CD4-positive, alpha-beta T cell treated with Interleukin-12 subunit alpha and Interleukin-12 subunit beta, for 1 hour (primary cell): ENCODE measurements at regions not wholly inside any gene's neighbourhood (a gene's known extent, or its start where the extent isn't known, plus 50 kb on each side); places are given as distances from the start of the nearest gene placed in this dataset.

Experiments used
- DNase-seq: peaks from one replicate; pipeline ENCODE4 v3.0.0-alpha.2; 2020

DNA sequence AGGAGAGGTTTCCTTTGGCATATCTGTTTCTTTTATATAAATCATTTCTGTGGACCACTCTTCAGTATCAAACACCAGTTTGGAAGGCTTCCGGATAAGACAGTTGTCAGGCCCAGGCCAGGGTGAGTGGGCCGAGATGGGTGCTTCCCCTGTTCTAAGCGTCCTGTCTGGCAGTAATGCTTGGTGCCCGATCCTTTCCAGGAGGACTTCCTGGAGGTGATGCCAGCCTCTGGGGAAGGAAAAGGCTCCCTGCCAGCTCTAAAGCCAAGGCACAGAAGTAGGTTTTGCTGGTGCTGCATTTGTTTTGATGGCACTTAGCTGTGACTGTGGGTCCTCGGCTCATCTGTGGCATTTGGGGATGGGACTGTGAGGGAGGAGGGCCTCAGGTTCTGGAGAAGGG lies 124.4 kb upstream of the RTL1 start:
- DNase-seq, result no peak

DNA sequence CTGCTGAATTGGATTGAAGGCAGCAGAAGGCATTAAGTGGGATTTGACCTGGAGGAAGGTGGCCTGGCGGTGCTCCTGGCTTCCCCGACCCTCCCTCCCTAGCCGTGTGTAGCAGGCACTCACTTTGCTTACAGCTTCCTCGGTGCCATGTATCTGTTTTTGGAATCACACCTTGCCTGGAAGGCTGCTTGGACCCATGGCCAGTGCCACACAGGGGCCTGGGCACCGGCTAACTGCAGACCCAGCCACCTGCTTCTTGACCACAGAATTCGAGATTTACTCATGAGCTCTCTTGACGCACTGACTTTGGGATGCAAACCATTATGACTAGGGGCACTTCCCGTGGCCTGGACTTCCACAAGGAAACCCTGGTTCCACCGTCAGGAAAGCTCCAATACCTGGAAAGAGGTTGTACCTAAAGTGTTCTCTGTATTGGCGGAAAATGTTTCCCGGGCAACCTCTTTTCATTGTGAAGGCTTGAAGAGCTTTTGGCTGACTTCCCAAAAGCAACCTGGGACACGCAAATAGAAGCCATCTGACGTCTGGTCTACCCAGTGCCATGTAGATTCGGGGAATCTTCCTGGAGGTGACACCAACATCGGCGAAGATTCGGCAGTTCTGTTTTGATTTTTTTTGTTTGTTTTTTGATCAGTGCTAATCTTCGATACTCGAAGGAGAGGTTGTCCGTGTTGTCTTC lies 125.6 kb upstream of the RTL1 start:
- DNase-seq, result no peak

DNA sequence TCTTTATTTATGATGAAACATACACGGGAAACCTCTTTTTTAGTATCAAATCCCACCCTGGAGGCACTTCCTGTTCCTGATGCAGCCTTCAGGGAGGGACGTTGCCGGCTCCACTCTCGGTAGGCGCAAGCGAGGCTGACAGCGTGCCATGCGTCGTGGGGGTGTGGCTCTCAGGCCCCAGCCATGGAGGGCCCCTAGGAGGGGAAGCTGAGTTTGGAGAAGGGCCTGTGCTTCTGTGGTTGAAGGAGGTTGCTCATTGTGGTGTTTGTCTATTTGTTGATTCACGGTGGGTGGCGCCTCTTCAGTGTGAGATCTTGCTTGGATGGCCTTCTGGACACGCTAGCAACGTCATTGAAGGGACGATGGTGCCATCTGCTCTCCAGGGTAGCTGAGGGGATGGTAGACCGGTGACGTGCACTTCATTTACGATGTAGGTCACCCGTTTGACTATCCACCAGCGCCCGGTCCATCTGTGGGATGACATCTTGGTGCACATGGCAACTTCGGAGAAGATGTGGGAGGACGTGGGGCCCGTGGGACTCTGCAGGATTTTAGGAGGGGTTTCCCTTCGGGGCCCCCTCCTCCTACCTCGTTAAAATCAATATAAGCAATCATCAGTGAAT lies 126.3 kb upstream of the RTL1 start:
- DNase-seq, result no peak

DNA sequence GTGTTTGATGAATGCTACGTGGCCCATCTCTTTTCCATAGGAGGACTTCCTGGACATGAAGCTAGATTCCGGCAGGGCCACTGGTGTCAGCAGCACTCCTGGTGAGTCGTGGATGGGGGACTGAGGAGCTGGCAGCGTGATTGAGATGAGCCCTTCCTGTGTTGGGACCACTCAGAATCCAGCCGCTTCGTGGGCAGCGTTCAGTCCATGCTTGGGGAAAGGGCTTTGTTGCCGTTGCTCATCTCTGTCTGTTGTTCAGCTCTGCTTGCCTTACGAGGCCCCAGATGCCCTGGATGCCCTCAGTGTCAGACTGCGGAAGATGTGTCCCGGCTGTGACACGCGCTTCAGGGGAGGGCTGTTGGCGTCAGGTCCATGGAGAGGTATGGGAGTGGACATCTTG lies 127.1 kb upstream of the RTL1 start:
- no peak for DNase-seq

DNA sequence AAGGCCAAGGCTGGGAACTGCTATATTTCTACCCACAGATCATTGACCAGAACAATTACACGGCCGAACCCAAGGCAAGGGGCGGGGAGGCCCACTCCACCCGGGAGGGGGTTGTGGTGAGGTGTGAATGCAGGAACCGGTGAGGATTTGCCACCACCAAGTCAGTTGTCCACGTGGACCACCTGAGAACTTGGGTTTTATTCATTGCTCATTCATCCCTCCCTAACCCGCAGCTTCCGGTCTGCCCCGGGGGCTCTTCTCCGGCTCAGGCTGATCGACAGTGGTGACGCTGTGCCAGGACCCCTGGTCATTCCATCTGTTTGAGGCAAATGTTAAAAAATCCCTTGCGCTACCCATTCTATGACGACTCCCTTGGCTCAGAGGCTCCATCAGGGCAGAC lies 127.7 kb upstream of the RTL1 start:
- DNase-seq, result no peak

DNA sequence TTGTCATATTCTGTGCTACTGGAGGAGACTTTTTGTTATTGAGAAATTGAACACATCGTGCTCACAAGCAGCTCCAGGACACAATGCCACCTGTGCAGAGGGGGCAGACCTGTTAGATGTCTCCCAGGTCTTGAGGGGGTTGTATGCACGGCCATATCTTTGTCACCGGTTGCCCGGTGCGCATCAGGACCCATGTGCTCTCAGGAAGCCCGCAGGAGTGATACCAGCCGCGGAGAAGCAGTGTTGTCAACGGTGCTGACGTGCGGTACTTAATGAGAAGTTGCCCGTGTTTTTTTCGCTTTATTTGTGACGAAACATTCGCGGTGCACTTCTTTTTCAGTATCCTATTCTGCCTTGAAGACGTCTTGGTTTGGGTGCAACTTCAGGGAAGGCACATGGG lies 128.2 kb upstream of the RTL1 start:
- no peak for DNase-seq

DNA sequence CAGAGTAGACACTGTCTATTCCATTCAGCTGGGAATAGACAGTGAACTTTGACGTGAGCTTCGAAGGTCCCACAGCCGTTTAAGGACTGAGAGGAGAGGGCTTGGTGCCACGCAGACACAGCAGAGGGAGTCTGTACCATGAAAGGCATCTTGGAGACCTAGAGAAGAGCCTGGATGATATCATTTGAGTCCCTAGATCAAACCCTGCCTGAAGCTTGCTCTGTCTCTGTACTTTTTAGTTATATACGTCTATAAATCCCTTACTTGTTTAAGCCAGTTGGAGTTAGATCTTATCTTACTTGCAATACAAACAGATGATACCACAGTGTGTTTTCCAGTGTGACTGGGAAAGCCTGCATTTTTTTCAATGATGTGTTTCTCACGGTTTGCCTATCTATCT lies 128.9 kb upstream of the RTL1 start:
- DNase-seq, result no peak

DNA sequence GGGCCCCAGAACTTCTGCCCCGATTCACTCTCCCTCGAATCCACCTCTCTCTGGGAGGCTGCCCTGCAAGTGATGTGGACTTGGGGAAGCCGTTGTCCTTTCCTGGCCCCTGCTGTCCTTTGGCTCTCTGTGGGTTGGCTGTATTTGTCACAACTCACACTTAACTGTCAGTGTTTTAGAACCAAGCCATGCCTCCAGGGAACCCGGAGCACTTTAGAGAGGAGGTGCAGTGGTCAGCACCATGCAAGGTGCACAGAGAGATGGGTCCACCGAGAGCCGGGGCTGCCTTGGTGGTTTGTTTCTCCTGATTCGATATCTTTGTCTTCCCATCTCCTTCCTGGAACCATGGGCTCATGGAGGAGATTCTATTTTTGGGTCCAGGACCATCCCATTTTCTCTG lies 129.5 kb upstream of the RTL1 start:
- no peak for DNase-seq

DNA sequence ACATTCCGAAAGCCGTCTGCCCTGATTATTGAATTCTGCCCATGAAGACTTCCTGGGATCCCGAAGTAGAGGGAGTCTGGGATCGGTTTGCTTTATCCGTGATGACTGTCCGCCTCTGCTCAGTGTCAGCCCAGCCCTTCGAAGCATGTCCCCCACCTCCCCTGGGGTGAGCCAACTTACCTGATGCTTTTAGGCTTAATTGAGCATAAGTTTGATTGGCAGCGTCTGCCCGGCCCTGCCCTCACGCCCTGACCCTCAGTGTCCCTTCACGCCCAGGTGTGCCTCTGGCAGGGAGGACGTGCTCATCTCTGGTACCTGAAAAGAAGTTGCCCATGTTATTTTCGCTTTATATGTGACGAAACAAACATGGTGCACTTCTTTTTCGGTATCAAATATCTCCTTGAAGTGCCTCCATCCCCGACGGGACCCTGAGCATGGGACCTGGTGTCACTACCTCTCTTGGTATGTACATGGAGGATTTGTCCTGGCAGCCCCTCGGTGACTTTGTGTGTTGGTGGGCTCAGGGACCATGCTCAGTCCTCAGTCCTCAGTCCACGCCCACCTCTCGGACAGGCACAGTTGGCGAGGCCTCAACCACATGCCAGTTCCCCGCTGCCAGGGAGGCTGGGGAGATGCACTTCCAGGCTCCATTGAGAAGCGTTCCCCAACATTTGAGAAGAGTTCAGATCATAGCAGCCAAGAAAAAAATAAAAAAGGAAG lies 130.1 kb upstream of the RTL1 start:
- no peak for DNase-seq

DNA sequence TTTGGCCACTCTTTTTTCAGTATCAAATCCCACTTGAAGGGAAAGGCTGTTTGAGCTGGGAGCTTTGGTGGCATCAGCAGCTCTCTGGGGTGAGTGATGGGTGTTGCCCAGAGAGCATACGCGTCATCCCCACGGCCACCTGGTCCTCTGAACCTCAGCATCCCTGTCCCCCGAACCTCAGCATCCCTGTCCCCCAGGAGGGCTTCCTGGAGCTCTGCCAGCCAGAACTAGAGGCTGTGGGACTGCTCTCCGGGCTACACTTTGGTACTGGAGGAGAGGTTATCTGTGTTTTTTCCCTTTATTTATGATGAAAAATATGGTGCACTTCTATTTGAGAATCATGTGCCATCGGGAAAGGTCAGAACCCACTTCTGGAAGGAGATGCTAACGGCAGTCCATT lies 131.5 kb upstream of the RTL1 start:
- DNase-seq, result no peak

DNA sequence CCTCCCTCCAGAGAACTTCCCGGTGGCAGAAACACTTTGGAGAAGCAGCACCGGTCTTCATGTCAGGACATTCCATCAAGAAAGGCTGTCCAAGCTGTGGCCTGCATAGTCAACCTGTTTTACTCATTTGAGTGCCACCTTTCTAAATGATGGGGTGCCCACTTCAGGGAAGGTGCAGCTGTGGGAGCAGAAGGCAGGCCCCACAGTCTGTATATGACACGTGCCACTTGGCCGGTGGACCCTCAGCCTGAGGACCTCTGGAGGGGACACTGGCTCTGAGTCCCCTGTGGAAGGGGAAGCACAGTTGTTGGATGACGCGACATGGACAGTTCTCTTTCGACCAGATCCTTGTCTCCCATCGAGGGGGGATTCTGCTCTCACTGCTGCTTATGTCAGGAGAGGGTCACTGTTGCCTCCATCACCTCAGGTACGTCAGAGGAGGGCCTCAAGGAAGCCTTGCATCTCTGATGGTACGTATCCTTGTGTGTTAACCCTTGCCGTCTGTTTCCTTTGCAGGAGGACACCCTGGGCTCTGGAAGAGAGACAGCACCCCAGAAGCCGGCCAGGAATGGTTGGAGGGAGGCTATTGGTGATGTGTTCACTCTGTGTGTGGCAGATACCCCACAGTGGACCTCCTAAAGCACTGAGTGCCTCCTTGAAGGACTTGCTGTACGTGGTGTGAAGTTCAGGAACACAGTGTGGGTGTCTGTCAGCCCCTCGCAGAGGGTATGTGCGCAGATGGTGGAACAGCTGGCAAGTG lies 132.1 kb upstream of the RTL1 start:
- DNase-seq, result no peak

DNA sequence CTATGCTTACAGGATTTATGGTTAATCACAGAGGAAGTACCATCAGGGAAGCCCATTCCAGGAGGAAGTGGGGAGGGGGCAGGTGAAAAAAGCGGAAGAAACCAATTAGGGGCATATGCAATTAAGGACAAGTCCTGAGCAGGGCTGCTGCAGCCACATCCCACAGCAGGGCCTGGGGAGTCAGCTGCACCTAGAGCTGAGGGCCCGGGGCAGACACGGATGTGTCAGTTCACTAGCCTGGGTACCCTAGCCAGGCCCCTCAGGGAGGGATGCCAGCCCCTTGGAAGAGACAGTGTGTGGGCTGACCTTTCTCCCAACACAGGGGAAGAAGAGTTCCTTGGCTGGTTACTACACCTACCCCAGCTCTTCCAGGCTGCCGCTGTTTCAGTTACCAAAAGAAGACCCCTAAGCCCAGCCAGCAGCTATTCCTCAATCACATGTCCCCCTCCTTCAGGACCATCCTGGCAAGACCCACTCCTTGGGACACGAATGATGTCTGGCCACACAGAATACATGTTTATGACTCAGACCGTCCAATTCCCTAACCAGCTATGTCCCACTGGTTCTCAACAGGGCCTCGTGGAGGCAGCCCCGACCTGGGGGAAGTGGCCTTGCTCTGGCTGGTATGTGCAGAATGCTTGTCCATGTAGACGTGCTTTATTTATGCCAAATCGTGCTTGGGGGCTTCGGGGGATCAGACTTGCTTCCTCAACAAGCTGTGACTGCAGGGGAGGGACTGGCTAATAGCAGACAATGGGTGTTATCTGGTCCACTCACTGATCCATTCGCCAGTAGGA lies 133.7 kb upstream of the RTL1 start:
- no peak for DNase-seq

DNA sequence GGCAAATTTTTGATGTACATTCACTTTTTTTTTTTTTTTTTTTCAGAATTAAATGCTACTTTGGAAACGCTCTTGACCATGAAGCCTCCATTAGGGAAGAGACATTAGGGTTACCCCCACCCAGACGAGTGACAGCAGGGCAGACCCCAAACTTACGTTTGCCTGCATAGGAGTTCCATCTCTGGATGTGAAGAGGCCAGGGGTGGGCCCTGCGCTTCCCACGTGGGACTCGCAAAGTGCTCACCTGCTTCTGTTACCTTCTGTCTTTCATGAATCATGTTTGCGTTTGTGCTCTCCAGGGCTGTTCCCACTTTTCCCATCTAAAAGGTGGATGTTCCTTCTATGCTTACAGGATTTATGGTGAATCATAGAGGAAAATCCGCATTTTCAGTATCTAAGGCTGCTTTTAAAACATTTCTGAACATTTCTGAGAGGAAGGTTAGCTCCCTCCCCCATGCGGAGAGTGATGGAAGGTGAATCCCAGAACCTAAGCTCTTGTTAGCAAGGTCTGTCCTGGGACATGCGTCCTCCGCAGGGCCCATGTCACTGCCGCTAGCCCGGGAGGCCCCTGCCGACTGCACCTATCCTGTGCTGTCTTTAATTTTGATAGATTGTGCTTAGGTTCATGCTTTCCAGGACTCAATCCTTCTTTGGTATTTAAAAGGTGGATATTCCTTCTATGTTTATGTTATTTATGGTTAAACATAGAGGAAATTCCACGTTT lies 135.7 kb upstream of the RTL1 start:
- DNase-seq, result no peak

DNA sequence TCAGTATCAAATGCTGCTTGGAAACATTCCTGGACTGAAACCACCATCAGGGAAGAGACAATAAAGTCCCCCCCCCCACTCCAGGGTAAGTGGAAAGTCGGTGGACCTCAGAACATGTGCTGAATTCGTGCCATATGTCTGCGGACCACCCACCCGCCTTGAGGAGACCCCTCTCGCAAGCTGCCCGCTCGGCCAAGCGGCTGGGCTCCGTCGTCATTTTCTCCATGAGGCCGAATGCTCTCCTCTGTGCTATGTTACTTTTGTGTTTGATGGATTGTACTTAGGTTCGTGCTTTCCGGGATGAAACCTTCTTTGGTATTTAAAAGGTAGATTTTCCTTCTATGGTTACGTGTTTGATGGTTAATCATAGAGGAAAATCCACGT lies 136.2 kb upstream of the RTL1 start:
- no peak for DNase-seq

DNA sequence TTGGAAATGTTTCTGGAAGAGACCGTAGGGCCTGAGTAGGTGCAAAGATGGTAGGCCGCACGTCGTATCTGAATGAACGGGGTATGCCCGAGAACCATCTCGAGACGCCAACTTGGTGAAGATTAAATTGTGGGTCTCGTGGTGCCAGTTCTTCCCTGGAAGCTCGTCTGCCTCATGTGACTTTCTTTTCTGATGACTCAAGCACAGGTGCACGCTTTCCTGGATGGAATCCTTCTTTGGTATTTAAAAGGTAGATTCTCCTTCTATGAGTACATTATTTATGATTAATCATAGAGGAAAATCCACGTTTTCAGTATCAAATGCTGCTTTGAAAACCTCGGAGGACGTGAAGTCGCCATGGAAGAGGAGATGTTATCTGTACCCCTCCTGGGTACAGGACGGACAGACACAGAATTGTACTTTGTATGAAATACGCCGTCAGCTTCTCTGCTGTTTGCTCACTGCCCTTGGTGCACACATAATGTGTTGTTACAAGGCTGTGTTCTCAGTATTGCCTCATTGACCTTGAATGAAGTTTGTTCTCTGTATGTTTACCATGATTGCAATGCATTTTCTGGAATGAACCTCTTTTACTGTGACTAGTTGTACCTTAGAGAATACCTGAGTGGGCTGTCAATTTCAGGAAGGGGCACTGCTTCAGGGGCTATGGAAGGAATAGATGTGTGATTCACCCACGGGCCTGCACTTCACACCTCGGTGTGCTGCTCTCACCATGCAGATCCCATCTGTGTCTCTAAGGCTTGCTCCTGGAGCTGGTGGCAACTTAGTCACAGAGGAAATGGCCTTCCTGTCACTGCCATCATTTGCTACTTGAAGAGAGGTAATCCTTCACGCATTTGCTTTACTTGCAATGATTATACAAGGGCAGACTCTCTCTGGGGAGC lies 137.3 kb upstream of the RTL1 start:
- no peak for DNase-seq

DNA sequence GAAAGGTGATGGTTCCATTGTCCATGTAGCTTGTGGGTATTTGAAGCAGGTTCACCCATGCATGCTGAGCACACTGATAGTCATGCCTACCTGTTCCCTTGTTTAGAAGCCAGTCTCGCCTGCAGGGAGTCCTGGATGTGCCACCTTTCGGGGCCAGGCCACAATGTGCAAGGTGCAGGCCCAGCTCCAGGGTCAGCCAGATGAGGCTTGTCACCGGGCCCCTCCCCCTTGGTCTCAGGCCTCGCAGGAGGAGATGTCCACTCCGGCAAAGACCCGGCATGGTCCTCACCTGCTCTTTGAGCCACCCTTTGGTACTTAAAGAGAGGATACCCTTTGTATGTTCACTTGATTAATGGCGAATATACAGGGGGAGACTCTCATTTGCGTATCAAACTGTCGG lies 140.4 kb upstream of the RTL1 start:
- DNase-seq, result no peak

DNA sequence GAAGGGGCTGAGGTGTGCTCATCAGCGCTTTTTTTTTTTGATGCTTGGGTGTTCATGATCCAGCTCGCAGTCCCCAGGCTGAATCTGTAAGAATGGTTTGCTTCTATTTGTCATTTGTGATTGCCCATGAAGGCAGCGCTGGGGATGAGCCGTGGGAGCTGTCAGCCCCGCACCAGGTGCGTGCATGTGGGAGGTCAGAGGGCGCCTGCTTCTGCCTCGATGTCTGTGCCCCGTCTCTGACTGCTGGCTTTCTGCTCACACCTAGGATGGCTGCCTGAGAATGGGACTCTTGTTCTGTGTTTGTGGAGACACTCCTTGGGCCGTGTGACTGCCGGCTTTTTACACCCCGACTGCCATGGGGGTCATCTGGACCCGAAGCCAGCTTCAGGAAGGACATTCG lies 141.2 kb upstream of the RTL1 start:
- DNase-seq, result no peak

DNA sequence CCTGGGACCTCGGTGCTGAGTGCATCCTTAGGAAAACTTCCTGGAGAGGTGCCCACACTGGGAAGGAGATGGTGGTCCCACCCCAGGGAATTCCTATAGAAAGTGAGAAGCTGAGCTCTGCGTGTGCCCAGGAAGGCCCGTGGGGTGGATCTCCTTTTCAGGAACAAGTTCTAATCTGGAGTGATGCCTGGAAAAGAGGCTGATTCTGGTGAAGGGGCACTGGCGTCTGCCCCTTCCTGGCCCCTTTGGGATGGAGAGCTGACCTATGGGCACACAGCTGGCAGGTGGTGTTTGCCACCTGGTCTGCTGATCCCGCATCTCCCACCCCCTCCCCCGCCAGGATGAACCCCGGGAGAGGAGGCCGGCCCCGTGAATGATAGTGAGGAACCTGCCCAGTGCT lies 142.0 kb upstream of the RTL1 start:
- DNase-seq, result no peak

DNA sequence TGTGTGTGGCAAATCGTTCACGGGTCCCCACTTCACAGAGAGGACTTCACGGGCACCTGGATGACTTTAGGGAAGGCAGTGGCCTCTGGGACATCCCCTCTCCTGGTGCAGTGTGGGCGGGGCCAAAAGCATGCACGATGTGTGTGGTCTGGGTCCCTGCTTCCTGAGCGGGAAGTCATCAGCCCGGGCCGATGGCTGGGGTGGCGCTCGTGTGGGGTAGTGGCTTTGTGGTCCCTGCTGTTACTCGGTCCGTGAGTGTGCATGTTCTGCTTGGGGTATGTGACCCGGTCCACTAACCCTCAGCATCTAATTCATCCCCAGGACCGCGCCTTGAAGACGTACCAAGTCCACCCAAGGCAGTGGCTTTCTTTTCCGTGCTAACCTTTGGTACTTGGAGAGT lies 142.5 kb upstream of the RTL1 start:
- DNase-seq, result no peak

DNA sequence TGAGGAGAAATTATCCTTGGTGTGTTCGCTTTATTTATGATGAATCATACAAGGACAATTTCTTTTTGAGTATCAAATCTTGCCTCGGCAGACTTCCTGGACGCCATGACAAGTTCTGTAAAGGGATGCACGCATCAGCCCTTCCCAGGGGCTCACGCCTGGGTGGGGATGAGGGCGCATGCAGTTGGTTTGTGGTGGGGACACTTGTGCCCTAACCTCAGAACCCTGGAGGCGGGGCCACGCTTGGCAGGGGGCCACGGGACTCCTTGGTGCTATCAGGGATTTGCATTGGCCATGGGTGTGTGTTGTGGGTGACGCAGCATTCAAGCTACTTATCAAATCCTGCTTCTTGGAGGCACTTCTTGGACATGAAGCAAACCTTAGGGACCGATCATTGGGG lies 143.8 kb upstream of the RTL1 start:
- DNase-seq, result no peak

DNA sequence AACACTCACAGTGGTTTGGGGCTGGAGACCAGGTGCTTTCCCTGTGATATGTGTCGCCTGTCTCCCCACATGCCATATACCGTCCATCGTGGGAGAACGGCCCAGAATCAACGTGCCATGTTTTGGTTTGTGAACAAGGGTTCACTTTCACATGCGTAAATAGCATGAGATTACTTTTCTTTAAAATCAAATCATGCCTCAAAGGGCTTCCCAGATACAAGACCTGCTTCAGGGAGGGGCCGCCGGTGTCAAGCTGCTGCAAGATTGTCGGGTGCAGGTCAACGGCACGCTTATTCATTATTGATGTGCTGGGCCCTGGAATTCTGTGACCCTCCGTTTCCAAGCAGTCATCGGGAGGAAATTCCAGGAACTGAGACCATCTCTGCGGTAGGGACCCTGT lies 145.2 kb upstream of the RTL1 start:
- DNase-seq, result no peak
